Keratinocyte (primary cell): ENCODE measurements at regions not wholly inside any gene's neighbourhood (a gene's known extent, or its start where the extent isn't known, plus 50 kb on each side); places are given as distances from the start of the nearest gene placed in this dataset.

Experiments used
- DNase-seq: peaks from one replicate; pipeline ENCODE4 v3.0.0-alpha.2; 2011; ENCODE audit warnings: low read depth, missing footprints, low spot score
- FAIRE-seq: peaks from 2 replicates; lab custom pipeline; 2011; peaks lifted over from hg19 to GRCh38; lab: Jason Lieb, UNC
- H2AFZ ChIP-seq: 2 replicates; pipeline ENCODE4 v1.6.0; 2012; ENCODE audit warnings: low read length, control low read depth, inconsistent platforms; ENCODE audit not compliant: control insufficient read depth
- H3K27ac ChIP-seq: 2 replicates; pipeline ENCODE4 v1.5.1; 2011; ENCODE audit warnings: low read length; ENCODE audit not compliant: control insufficient read depth, insufficient read depth
- H3K27me3 ChIP-seq: 3 replicates; pipeline ENCODE4 v1.6.0; 2011; ENCODE audit warnings: low read length; ENCODE audit not compliant: control insufficient read depth, insufficient read depth; ENCODE audit errors: extremely low read depth
- H3K36me3 ChIP-seq, 2 experiments: 2 replicates in 1 of 2; 3 replicates in 1 of 2; pipeline ENCODE4 v1.5.1; 2011; ENCODE audit warnings: low read length in 2 of 2, mild to moderate bottlenecking in 1 of 2; ENCODE audit not compliant: control insufficient read depth in 2 of 2, insufficient read depth in 2 of 2; ENCODE audit errors: extremely low read depth in 1 of 2
- H3K4me1 ChIP-seq: 3 replicates; pipeline ENCODE4 v1.5.1; 2011; ENCODE audit warnings: low read length; ENCODE audit not compliant: control insufficient read depth, insufficient read depth; ENCODE audit errors: extremely low read depth
- H3K4me2 ChIP-seq: 3 replicates; pipeline ENCODE4 v1.6.0; 2011; ENCODE audit warnings: low read depth, low read length; ENCODE audit not compliant: control insufficient read depth, insufficient read depth; ENCODE audit errors: extremely low read depth
- H3K4me3 ChIP-seq, 3 experiments: fragments of 200-600 bp in 1 of 3; sonication (generic) in 1 of 3; 2 replicates in 2 of 3; 3 replicates in 1 of 3; pipeline ENCODE4 v1.5.1; 2011 to 2016; ENCODE audit warnings: low read length in 3 of 3, mild to moderate bottlenecking in 3 of 3, control low read depth in 2 of 3, inconsistent platforms in 1 of 3, low read depth in 1 of 3, mixed read lengths in 1 of 3, mixed run types in 1 of 3, moderate library complexity in 1 of 3; ENCODE audit not compliant: control insufficient read depth in 2 of 3, insufficient read depth in 2 of 3; ENCODE audit errors: extremely low read depth in 1 of 3
- H3K79me2 ChIP-seq: 2 replicates; pipeline ENCODE4 v1.6.0; 2012; ENCODE audit warnings: low read length; ENCODE audit not compliant: control insufficient read depth, insufficient read depth
- H3K9ac ChIP-seq: 3 replicates; pipeline ENCODE4 v1.6.0; 2011; ENCODE audit warnings: low read length; ENCODE audit not compliant: control insufficient read depth, insufficient read depth; ENCODE audit errors: extremely low read depth
- H3K9me1 ChIP-seq: 3 replicates; pipeline ENCODE4 v1.6.0; 2011; ENCODE audit warnings: low read length; ENCODE audit not compliant: control insufficient read depth, insufficient read depth; ENCODE audit errors: extremely low read depth
- H3K9me3 ChIP-seq: 2 replicates; pipeline ENCODE4 v1.5.1; 2012; ENCODE audit warnings: low read depth, low read length; ENCODE audit not compliant: control insufficient read depth
- H4K20me1 ChIP-seq: 3 replicates; pipeline ENCODE4 v1.6.0; 2011; ENCODE audit warnings: low read length; ENCODE audit not compliant: control insufficient read depth, insufficient read depth; ENCODE audit errors: extremely low read depth
- CTCF ChIP-seq, 3 experiments: IDR thresholded peaks in 1 of 3; conservative IDR thresholded peaks in 1 of 3; optimal IDR thresholded peaks in 1 of 3; 2 replicates in 2 of 3; 3 replicates in 1 of 3; pipeline versions ENCODE3 to v1.5.1; 2011; ENCODE audit warnings: low read length in 3 of 3, mild to moderate bottlenecking in 3 of 3, moderate library complexity in 2 of 3, control low read depth in 1 of 3, inconsistent platforms in 1 of 3; ENCODE audit not compliant: insufficient read depth in 2 of 3; ENCODE audit errors: extremely low read depth in 1 of 3
- EZH2 ChIP-seq: IDR thresholded peaks from one replicate; pipeline ENCODE4 v1.6.1; 2012; ENCODE audit warnings: inconsistent platforms, mild to moderate bottlenecking, low read length, moderate library complexity
- dilution Hi-C: fragments of 300-500 bp; cut with MboI; formaldehyde crosslinking; loops from one replicate; pipeline ENCODE4 v1.7.0; 2020; ENCODE audit warnings: low sequenced_read_pairs; ENCODE audit not compliant: extremely low pct_ligation_motif_present

GRCh38 chr11:109012991-109013390, 348.1 kb downstream of the DDX10 start:
- TF ChIP-seq EZH2 (no peak), CTCF (optimal IDR thresholded peaks at IDR 0.05 in 1 of 3, IDR thresholded peaks at IDR 0.05 in 1 of 3, conservative IDR thresholded peaks at IDR 0.05 in 1 of 3; ENCODE audit: extremely low read depth in 1 of 3, insufficient read depth in 2 of 3, low read length in 3 of 3) (no peak)
- dilution Hi-C loops = no loop called here
- Histone ChIP-seq H3K4me2 (no peak overlapping the region), H2AFZ (no peak overlapping the region), H3K9me3 (no peaks in the 10 kb centered on the region), H3K9ac (no peak overlapping the region), H3K9me1 (no peaks in the 10 kb centered on the region), H3K79me2 (no peaks in the 10 kb centered on the region), H3K36me3 (no peaks in the 10 kb centered on the region), H3K27ac (no peak overlapping the region), H3K27me3 (no peaks in the 10 kb centered on the region), H3K4me3 (no peak overlapping the region), H3K4me1 (peaks cover 7% of the 10 kb centered on the region), H4K20me1 (no peaks in the 10 kb centered on the region)
- no peak for FAIRE-seq
- no peak for DNase-seq

GRCh38 chr11:109015283-109015682, 350.4 kb downstream of the DDX10 start:
- Histone ChIP-seq H3K4me1 (peaks cover 7% of the 10 kb centered on the region), H3K36me3 (no peaks in the 10 kb centered on the region), H2AFZ (no peak overlapping the region), H4K20me1 (no peaks in the 10 kb centered on the region), H3K79me2 (no peaks in the 10 kb centered on the region), H3K9ac (no peak overlapping the region), H3K9me3 (no peaks in the 10 kb centered on the region), H3K4me2 (no peak overlapping the region), H3K4me3 (no peak overlapping the region), H3K27me3 (no peaks in the 10 kb centered on the region), H3K27ac (no peak overlapping the region), H3K9me1 (no peaks in the 10 kb centered on the region)
- dilution Hi-C loops = no loop called here
- no peak for FAIRE-seq
- no peak for DNase-seq
- TF ChIP-seq CTCF (optimal IDR thresholded peaks at IDR 0.05 in 1 of 3, IDR thresholded peaks at IDR 0.05 in 1 of 3, conservative IDR thresholded peaks at IDR 0.05 in 1 of 3; ENCODE audit: extremely low read depth in 1 of 3, insufficient read depth in 2 of 3, low read length in 3 of 3) (no peak), EZH2 (no peak)
